B cell (primary cell): ENCODE measurements at regions not wholly inside any gene's neighbourhood (a gene's known extent, or its start where the extent isn't known, plus 50 kb on each side); places are given as distances from the start of the nearest gene placed in this dataset.

Experiments used
- EZH2 ChIP-seq: IDR thresholded peaks from 2 replicates; pipeline ENCODE4 v1.6.1; 2012; ENCODE audit warnings: borderline replicate concordance, low read depth, mild to moderate bottlenecking, moderate library complexity, low read length; ENCODE audit not compliant: insufficient read depth, poor library complexity, severe bottlenecking
- TF ChIP-seq, protein P1 (sequence below): fragments of 200-600 bp; IDR thresholded peaks from one replicate; pipeline ENCODE4 v1.8.0; 2022; ENCODE audit warnings: antibody characterized with exemption, mild to moderate bottlenecking

DNA sequence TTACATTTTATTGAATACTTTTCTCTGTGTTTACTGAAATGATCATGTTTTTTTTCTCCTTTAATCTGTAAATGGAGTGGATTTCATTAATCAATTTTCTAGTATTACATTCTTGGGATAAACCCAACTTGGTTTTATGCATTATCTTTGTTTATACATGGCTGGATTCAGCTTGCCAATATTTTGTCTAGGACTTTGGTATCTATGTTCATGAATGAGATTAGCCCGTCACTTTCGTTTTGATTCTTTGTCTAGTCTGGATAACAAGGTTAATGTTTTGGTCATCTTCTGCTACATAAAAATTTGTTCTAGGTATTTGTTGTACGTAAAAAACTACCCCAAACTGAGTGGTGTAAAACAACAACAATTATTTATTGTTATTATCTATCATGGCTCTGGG, 127.9 kb upstream of the PAX6 start:
- no peak for TF ChIP-seq EZH2
- TF ChIP-seq, protein P1, sequence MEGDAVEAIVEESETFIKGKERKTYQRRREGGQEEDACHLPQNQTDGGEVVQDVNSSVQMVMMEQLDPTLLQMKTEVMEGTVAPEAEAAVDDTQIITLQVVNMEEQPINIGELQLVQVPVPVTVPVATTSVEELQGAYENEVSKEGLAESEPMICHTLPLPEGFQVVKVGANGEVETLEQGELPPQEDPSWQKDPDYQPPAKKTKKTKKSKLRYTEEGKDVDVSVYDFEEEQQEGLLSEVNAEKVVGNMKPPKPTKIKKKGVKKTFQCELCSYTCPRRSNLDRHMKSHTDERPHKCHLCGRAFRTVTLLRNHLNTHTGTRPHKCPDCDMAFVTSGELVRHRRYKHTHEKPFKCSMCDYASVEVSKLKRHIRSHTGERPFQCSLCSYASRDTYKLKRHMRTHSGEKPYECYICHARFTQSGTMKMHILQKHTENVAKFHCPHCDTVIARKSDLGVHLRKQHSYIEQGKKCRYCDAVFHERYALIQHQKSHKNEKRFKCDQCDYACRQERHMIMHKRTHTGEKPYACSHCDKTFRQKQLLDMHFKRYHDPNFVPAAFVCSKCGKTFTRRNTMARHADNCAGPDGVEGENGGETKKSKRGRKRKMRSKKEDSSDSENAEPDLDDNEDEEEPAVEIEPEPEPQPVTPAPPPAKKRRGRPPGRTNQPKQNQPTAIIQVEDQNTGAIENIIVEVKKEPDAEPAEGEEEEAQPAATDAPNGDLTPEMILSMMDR, result no peak
